SK-N-SH treated with all-trans-retinoic acid at 6 μM for 48 hours (cell line): ENCODE measurements at regions not wholly inside any gene's neighbourhood (a gene's known extent, or its start where the extent isn't known, plus 50 kb on each side); places are given as distances from the start of the nearest gene placed in this dataset.

ENCODE experiments used
- ARNTL ChIP-seq: fragments of 450-650 bp; formaldehyde crosslinking; IDR thresholded peaks from 2 replicates; pipeline ENCODE4 v1.5.0; 2020; ENCODE audit warnings: low read depth, mild to moderate bottlenecking, moderate library complexity, borderline replicate concordance
- CREB5 ChIP-seq: fragments of 250-450 bp; sonication (Bioruptor Pico); IDR thresholded peaks from 2 replicates; pipeline ENCODE4 v1.5.1; 2020; ENCODE audit warnings: low read depth, mild to moderate bottlenecking, moderate library complexity
- ESRRG ChIP-seq: fragments of 250-450 bp; sonication (Bioruptor Pico); IDR thresholded peaks from 2 replicates; pipeline ENCODE4 v1.6.1; 2021; ENCODE audit warnings: mild to moderate bottlenecking
- ISL1 ChIP-seq: fragments of 250-450 bp; sonication (Bioruptor Pico); IDR thresholded peaks from 2 replicates; pipeline ENCODE4 v2.1.2; 2022; ENCODE audit warnings: mild to moderate bottlenecking, moderate library complexity
- PATZ1 ChIP-seq: fragments of 250-450 bp; sonication (Bioruptor Pico); IDR thresholded peaks from 2 replicates; pipeline ENCODE4 v1.8.0; 2020; ENCODE audit warnings: mild to moderate bottlenecking, moderate library complexity, borderline replicate concordance
- POU6F1 ChIP-seq: fragments of 250-450 bp; sonication (Bioruptor Pico); IDR thresholded peaks from 2 replicates; pipeline ENCODE4 v1.8.0; 2021; ENCODE audit warnings: low read depth, mild to moderate bottlenecking, moderate library complexity, borderline replicate concordance
- PPARA ChIP-seq: fragments of 250-450 bp; sonication (Bioruptor Pico); IDR thresholded peaks from 2 replicates; pipeline ENCODE4 v1.5.0; 2020; ENCODE audit warnings: mild to moderate bottlenecking, borderline replicate concordance
- RARB ChIP-seq: fragments of 250-450 bp; sonication (Bioruptor Pico); IDR thresholded peaks from 2 replicates; pipeline ENCODE4 v1.8.0; 2021; ENCODE audit warnings: mild to moderate bottlenecking, moderate library complexity
- TOX ChIP-seq: fragments of 250-450 bp; sonication (Bioruptor Pico); IDR thresholded peaks from 2 replicates; pipeline ENCODE4 v1.8.0; 2021; ENCODE audit warnings: mild to moderate bottlenecking, moderate library complexity, borderline replicate concordance
- ZC3H10 ChIP-seq: fragments of 250-450 bp; sonication (Bioruptor Pico); IDR thresholded peaks from 2 replicates; pipeline ENCODE4 v1.5.1; 2021; ENCODE audit warnings: mild to moderate bottlenecking, moderate library complexity
- ZFP3 ChIP-seq: fragments of 250-450 bp; sonication (Bioruptor Pico); IDR thresholded peaks from 2 replicates; pipeline ENCODE4 v1.5.0; 2020; ENCODE audit warnings: mild to moderate bottlenecking, moderate library complexity
- ZNF565 ChIP-seq: fragments of 450-650 bp; formaldehyde crosslinking; conservative IDR thresholded peaks from 2 replicates; pipeline ENCODE4 v1.5.0; 2020; ENCODE audit warnings: low read depth, mild to moderate bottlenecking, moderate library complexity
- ZNF70 ChIP-seq: fragments of 450-650 bp; formaldehyde crosslinking; IDR thresholded peaks from 2 replicates; pipeline ENCODE4 v1.5.0; 2020; ENCODE audit warnings: mild to moderate bottlenecking, moderate library complexity
- ZNF8 ChIP-seq: fragments of 450-650 bp; formaldehyde crosslinking; IDR thresholded peaks from 2 replicates; pipeline ENCODE4 v1.5.0; 2020; ENCODE audit warnings: mild to moderate bottlenecking, moderate library complexity

GRCh38 chr2:7838669-7839068 lies 843.2 kb upstream of the ID2 start:
- TF ChIP-seq CREB5 (CRISPR knock-in tag) (no peak), ARNTL (CRISPR knock-in tag) (no peak), PPARA (CRISPR knock-in tag) (no peak), RARB (CRISPR knock-in tag) (no peak), ESRRG (CRISPR knock-in tag) (no peak), ISL1 (CRISPR knock-in tag) (no peak), ZNF565 (CRISPR knock-in tag) (no peak), ZFP3 (CRISPR knock-in tag) (no peak), ZNF8 (CRISPR knock-in tag) (no peak), PATZ1 (CRISPR knock-in tag) (no peak), ZC3H10 (CRISPR knock-in tag) (no peak), POU6F1 (CRISPR knock-in tag) (no peak), ZNF70 (no peak), TOX (no peak)
